ENCODE measurements at regions not wholly inside any gene's neighbourhood (a gene's known extent, or its start where the extent isn't known, plus 50 kb on each side); places are given as distances from the start of the nearest gene placed in this dataset.

GRCh38 chr4:63393544-63393943 lies 1015.7 kb downstream of the TECRL start:
- H3K4me2 ChIP-seq (ENCODE audit: low read length): no peak overlapping the region
- H3K36me3 ChIP-seq (ENCODE audit: control insufficient read depth, low read length): no peaks in the 10 kb centered on the region
- H4K20me1 ChIP-seq (ENCODE audit: control insufficient read depth, insufficient read depth, low read depth, low read length): no peaks in the 10 kb centered on the region
- H3K4me3 ChIP-seq (ENCODE audit: low read length): no peak overlapping the region
- H3K79me2 ChIP-seq (ENCODE audit: control insufficient read depth, low read length): no peaks in the 10 kb centered on the region
- TF ChIP-seq EZH2phosphoT487 (IDR thresholded peaks at IDR 0.05; ENCODE audit: borderline replicate concordance, low read length) (no peak), CTCF (IDR thresholded peaks at IDR 0.05; ENCODE audit: low read depth, low read length, poor library complexity, severe bottlenecking) (no peak)
- H3K9me2 ChIP-seq (replicated peaks; ENCODE audit: control insufficient read depth, low read length): no peaks in the 10 kb centered on the region
- H3F3A ChIP-seq (ENCODE audit: control insufficient read depth, insufficient read depth): no peaks in the 10 kb centered on the region
- H3K27ac ChIP-seq (ENCODE audit: low read depth, low read length): no peak overlapping the region
- peaks cover 9% of the 10 kb centered on the region; the same call in 1 of the 2 replicates for H3K9me3 ChIP-seq (ENCODE audit: control insufficient read depth, insufficient read depth, low read length)
- no peaks in the 10 kb centered on the region for H3K27me3 ChIP-seq (ENCODE audit: control insufficient read depth, low read length)
- no peaks in the 10 kb centered on the region for H3K4me1 ChIP-seq (ENCODE audit: control insufficient read depth, low read length)

DNA sequence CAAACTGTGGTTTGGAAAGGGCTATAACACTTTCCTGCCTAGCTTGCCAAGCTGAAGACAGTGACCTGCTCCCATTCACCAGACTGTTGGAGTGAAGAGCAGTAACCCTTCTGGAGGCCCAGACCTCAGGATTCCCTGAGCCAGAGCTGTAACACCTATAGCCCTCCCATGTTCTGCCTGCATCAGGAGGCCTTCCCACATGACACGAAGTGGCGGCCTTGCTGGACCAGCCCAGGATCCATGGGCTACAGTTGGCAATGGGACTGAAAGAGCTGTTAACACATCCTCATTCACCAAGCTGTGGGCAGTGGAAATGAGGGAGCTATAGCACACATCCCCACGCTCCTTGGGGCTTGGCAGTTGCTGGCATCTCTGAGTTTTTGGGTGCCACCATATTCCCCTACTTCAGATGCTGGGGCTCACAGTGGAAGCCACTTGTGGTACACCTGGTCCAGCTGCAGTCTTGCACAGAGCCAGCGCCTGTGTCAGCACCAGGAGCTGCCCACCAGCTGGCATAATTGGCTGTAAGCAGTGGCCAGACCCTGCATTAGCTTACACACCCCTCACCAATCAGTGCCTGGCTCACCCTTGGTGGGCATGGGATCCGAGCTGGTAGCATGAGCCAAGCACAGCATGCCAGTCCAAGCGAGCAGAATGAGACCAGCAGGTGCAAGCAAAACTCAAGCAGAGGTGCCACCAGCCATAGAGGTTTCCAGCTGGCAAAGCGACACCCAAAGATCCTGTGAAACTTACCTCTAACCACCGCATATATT lies 1029.3 kb downstream of the TECRL start:
- H3K27ac ChIP-seq (ENCODE audit: low read depth, low read length): no peak overlapping the region

GRCh38 chr4:63371001-63371400 lies 1038.2 kb downstream of the TECRL start:
- TF ChIP-seq CTCF (IDR thresholded peaks at IDR 0.05; ENCODE audit: low read depth, low read length, poor library complexity, severe bottlenecking) (no peak), EZH2phosphoT487 (IDR thresholded peaks at IDR 0.05; ENCODE audit: borderline replicate concordance, low read length) (no peak)
- Histone ChIP-seq H3K4me1 (ENCODE audit: control insufficient read depth, low read length) (no peaks in the 10 kb centered on the region), H3K79me2 (ENCODE audit: control insufficient read depth, low read length) (no peaks in the 10 kb centered on the region), H3K9me3 (ENCODE audit: control insufficient read depth, insufficient read depth, low read length) (no peaks in the 10 kb centered on the region), H3K27me3 (ENCODE audit: control insufficient read depth, low read length) (no peaks in the 10 kb centered on the region), H3K27ac (ENCODE audit: low read depth, low read length) (no peak overlapping the region), H3K36me3 (ENCODE audit: control insufficient read depth, low read length) (no peaks in the 10 kb centered on the region), H4K20me1 (ENCODE audit: control insufficient read depth, insufficient read depth, low read depth, low read length) (no peaks in the 10 kb centered on the region), H3K9me2 (replicated peaks; ENCODE audit: control insufficient read depth, low read length) (no peaks in the 10 kb centered on the region), H3K4me3 (ENCODE audit: low read length) (no peak overlapping the region), H3F3A (ENCODE audit: control insufficient read depth, insufficient read depth) (no peaks in the 10 kb centered on the region), H3K4me2 (ENCODE audit: low read length) (no peak overlapping the region)

More for the DNA sequence above, 1029.3 kb downstream of the TECRL start:
- Histone ChIP-seq H3K9me2 (replicated peaks; ENCODE audit: control insufficient read depth, low read length) (no peaks in the 10 kb centered on the region), H3K9me3 (ENCODE audit: control insufficient read depth, insufficient read depth, low read length) (no peaks in the 10 kb centered on the region), H3K27me3 (ENCODE audit: control insufficient read depth, low read length) (no peaks in the 10 kb centered on the region), H3K36me3 (ENCODE audit: control insufficient read depth, low read length) (no peaks in the 10 kb centered on the region), H3K4me1 (ENCODE audit: control insufficient read depth, low read length) (no peaks in the 10 kb centered on the region), H3K4me3 (ENCODE audit: low read length) (no peak overlapping the region), H3F3A (ENCODE audit: control insufficient read depth, insufficient read depth) (no peaks in the 10 kb centered on the region), H4K20me1 (ENCODE audit: control insufficient read depth, insufficient read depth, low read depth, low read length) (no peaks in the 10 kb centered on the region), H3K79me2 (ENCODE audit: control insufficient read depth, low read length) (no peaks in the 10 kb centered on the region), H3K4me2 (ENCODE audit: low read length) (no peak overlapping the region)
- no peak for TF ChIP-seq EZH2phosphoT487 (IDR thresholded peaks at IDR 0.05; ENCODE audit: borderline replicate concordance, low read length)

GRCh38 chr4:63361628-63362027 lies 1047.6 kb downstream of the TECRL start:
- H3K36me3 ChIP-seq (ENCODE audit: control insufficient read depth, low read length): no peaks in the 10 kb centered on the region
- H3K27me3 ChIP-seq (ENCODE audit: control insufficient read depth, low read length): no peaks in the 10 kb centered on the region
- TF ChIP-seq EZH2phosphoT487 (IDR thresholded peaks at IDR 0.05; ENCODE audit: borderline replicate concordance, low read length): no peak
- H3K27ac ChIP-seq (ENCODE audit: low read depth, low read length): no peak overlapping the region
- no peaks in the 10 kb centered on the region for H3K4me1 ChIP-seq (ENCODE audit: control insufficient read depth, low read length)
- no peaks in the 10 kb centered on the region for H4K20me1 ChIP-seq (ENCODE audit: control insufficient read depth, insufficient read depth, low read depth, low read length)
- H3K4me3 ChIP-seq (ENCODE audit: low read length): no peak overlapping the region
- H3K4me2 ChIP-seq (ENCODE audit: low read length): no peak overlapping the region
- no peaks in the 10 kb centered on the region for H3K79me2 ChIP-seq (ENCODE audit: control insufficient read depth, low read length)
- H3F3A ChIP-seq (ENCODE audit: control insufficient read depth, insufficient read depth): no peaks in the 10 kb centered on the region
- H3K9me3 ChIP-seq (ENCODE audit: control insufficient read depth, insufficient read depth, low read length): no peaks in the 10 kb centered on the region
- no peaks in the 10 kb centered on the region for H3K9me2 ChIP-seq (replicated peaks; ENCODE audit: control insufficient read depth, low read length)

All from DOHH2 (cell line).